Urothelium cell line (cell line): ENCODE measurements at regions not wholly inside any gene's neighbourhood (a gene's known extent, or its start where the extent isn't known, plus 50 kb on each side); places are given as distances from the start of the nearest gene placed in this dataset.

Experiments used
- DNase-seq: peaks from one replicate; pipeline ENCODE4 v3.0.0; 2011; ENCODE audit warnings: low spot score, mixed read lengths
- FAIRE-seq: peaks from 2 replicates; lab custom pipeline; 2011; peaks lifted over from hg19 to GRCh38; lab: Jason Lieb, UNC

DNA sequence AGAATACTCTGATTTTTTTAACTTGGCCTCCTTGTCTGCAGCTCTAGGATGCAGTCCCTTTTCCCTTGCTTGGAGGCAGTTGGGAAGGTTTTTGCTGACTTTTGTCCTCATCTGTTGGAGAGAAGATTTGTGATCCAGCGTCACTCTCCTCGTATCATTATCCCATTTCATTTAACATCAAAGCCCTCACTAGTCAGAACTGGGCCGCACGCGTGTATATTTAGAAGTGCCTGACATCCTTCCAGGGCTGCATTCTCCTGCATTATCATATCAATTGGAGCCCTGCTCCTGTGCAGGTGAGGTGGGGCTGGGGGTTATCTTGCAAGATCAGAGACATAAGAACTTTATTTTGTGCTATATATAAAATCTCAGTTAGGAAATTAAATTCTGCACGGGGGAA lies 435.1 kb upstream of the HS6ST1 start:
- FAIRE-seq = no peak
- no peak for DNase-seq

DNA sequence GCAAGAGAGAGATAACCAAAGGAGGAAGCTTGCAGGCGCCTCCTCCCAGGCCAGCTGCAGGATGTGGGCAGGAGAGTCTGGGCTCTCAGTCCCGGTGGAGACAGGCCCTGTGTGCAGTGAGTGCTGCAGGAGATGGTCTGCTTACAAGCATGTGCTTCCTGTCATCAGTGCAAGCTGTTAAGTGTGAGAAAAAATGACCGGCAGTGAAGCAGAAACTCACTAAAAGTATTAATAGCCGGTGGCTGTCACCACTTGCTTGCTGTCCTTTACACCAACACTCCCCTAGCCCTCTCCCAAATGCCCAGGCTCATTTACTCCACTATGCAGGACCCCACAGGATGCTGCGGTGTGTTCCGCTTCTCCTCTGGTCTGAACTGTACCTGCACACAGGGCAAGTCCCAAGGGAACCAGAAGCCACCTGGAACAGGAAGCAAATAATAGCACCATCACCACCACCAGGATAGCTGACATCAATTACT lies 435.6 kb upstream of the HS6ST1 start:
- DNase-seq (no peak), FAIRE-seq (no peak)

DNA sequence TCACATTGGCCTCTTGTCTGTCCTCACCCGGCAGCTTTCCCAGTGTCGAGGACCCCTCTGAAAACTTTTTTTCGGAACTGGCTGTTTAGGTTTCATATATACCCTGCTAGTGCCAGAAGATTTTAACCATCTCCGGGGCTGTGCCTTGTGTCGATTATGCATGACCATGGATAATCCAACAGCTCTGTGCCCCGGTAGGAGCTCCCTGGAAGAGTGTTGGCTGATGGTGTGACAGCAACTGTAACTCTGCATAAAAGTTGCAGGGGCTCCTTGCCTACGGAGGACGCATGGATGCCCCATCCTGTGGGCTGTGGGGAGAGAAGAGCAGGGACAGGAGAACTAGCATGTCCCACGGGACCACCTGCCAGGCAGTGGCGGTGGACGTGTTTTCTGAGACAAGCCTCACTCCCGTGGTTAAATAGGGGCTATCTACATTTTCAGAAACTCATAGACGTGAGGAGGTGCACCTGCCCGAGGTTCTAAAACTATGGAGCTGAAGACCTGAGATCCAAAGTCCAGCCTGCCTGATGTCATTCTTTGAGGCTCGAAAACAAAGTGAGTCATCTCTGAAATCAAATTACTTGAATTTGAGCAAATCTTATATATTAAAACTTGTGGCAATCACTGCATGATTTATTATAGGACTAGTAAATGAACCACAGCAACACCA lies 437.2 kb upstream of the HS6ST1 start:
- no peak for FAIRE-seq
- DNase-seq = no peak

DNA sequence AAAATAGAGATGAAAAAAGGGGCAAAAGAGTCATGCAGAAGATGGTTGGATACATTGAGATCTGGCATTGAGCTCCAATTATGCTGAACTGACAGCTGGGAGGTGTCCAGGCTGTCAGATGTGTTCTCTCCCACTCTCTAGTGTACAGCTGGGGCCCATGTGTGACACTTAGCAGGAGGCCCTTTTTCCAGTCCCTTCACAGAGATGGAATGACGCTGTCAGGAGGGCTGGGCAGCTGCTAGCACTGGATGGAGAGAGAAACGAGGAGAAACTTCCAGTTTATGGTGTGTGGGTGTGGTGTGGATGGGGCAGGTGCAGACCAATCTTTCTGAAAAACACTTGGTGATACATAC lies 437.7 kb upstream of the HS6ST1 start:
- FAIRE-seq (no peak), DNase-seq (no peak)

DNA sequence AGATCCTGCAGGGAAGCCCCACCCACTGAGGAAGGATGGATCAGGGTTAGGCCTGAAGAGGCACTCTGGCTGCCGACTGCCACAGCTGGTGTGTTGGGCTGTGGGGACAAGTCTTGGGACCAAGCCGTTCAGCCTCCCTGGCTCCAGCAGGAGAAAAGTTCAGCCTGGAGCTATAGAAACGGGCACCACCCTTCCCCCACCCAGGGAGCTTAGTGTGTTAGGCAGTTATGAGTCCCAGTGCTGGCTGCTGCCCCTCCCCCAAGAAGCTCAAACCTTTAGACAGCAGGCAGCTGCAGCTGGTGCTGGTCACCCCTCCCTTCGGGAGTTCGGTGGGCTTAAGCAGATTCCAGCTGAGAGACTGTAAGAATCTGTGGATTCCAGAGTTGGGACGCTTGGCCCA lies 447.1 kb upstream of the HS6ST1 start:
- FAIRE-seq = no peak

DNA sequence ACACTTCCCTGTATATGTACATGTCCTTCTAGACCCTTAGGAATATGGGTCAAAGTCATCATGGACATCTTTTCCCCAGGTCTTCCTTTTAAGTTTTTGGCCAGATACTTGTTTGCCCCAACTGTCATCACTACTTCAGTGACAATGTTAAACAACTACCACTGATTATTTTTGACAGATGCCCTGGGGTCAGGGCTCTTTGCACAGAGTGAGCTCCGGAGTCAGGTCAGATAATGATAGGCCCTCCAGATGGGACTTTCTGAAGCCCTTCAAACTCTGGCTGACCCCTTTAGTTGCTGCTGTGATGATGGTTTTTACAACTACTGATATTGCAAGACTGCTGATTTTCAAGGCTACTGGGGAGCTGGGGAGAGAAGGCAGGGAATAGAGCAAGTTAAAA lies 449.4 kb upstream of the HS6ST1 start:
- FAIRE-seq = no peak
- DNase-seq = no peak

More for the DNA sequence above, 447.1 kb upstream of the HS6ST1 start:
- no peak for DNase-seq

DNA sequence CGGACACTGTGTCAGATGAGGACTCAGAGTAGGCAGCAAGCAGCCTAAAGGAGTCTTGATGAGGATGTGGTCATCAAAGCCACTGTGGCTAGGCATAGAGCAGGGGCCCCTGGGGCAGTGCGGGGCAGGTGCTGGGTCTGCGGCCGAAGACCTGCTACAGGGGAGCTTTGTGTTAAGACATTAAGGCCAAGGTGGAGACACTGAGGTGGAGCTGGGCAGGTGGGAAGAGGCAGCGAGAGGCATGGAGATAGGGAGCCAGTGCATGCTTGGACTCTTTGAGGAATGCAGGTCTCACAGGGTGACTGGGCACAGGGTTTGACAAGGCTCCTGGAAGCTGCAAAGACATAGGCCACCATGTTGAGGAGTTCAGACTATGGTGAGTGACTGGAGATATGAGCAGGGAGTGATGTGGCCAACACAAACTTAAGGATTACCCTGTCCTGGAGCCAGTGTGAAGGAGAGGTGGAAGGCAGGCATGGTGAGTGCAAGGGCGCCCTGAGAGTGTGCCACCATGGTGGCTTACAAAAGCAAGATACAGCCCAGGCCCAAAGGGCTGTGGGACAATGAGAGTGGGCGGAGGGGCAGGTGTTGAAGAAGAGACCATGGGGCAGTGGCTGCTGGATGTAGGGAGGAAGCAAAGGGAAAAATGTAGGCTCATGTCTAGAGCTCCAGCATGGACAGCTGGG lies 450.9 kb upstream of the HS6ST1 start:
- FAIRE-seq (no peak), DNase-seq (no peak)

DNA sequence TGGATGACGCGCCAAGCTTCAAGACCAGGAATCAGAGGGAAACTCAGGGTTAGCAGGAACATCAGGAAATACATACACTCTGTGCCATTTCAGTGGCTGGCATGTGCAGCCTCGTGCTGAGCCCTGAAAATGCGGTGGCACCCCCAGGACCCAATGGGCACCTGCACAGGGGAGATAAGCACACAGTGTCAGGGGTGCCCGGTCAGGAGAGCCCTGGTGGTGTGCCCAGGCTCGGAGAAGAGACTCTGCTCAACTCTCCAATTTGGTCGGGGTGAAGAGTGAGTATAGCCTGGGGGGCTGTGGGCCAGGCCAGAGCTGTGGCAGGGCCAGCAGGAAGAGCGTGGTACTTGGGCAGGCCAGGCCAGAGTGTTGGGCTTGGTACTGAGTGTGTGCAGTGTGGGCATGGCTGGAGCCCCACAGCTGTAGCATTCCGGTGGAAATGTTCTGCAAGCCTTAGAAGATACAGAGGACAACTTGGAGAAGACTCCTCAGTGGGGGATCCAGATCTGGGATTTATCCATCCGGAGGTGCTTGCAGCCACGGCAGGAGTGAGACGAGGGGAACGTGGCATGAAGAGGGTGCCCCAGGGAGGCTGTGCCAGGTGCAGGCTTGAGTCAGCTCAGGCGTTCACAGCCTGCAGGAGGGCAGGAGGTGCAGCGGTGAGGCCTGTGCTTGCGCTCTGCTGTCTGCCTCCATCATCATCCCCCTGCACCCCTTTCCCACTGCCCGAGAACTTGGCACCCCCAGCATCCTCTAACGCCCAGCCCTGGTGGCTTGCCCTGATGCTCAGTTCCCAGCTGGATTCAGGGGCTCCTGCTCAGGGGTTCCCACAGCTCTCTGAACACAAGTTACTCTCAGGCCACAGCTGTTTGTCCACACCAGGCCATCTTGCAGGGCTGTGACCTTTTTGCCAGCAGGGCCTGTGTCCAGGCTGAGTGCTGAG lies 451.7 kb upstream of the HS6ST1 start:
- no peak for FAIRE-seq
- no peak for DNase-seq

DNA sequence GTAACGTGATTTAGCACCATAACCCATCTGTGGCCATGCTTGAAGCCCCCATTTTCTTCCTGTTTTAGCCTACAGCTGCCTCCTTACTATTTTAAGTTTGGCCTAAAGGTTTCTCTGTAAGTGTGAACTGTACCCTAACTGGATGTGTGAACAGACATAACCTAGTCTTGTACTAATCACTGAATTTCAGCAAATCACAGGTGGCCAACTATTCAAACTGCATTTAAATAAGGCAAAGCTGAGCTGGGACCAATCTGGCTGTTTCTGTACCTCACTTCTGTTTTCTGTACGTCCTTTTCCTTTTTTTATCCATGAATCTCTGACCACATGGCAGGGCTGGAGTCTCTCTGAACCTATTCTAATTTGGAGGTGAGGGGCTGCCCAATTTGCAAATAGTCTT lies 452.7 kb upstream of the HS6ST1 start:
- DNase-seq = no peak

DNA sequence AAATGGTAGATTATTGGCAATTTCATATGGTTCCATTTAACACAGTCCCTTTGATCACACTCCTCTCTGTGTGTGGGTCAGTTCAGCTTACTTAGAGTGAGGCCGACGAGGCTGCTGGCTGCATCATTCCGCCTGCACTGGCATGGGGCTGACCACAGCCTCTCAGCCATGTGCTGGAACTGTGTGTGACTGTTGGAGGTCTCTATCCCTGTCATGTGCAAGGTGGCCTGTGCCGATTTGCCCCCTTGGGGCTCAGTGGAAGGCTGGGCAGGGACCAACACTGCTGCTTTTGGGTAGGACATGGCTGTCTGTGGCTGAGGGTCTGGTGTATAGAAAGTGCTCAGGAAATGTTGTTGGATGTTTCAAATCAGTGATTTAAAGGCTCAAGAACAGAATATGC lies 454.0 kb upstream of the HS6ST1 start:
- DNase-seq = no peak

More for the DNA sequence above, 452.7 kb upstream of the HS6ST1 start:
- FAIRE-seq = no peak

DNA sequence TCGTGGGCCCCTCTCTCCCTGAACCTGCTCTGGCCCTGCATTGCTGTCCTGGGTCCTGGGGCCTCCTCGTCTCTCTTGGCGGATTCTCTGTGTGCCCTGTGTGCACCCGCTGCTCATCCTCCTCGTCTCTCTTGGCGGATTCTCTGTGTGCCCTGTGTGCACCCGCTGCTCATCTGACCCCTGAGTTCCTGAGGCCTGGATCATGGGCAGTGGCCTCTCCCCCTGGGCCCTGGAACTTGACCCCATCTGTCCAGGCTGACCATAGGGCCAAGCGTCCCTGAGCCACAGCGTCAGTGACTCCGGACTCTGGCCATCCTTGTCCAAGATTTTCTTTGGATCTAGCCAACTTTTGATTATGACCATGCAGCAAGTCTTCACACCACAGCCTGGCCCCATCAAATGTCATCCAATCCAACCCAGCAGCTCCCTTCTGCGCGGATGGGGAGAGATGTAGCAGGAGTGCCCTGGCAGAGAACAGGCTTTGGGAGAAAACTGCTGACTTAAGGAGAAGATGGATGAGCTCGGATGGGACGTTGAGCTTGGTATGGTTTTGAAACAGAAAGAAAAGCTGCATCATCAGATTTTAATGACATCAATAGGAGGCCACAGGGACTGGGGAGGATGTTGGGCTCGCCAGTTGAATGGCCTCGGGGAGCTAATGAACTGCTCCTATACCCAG lies 455.1 kb upstream of the HS6ST1 start:
- FAIRE-seq (no peak), DNase-seq (no peak)

More for the DNA sequence above, 454.0 kb upstream of the HS6ST1 start:
- FAIRE-seq = no peak

DNA sequence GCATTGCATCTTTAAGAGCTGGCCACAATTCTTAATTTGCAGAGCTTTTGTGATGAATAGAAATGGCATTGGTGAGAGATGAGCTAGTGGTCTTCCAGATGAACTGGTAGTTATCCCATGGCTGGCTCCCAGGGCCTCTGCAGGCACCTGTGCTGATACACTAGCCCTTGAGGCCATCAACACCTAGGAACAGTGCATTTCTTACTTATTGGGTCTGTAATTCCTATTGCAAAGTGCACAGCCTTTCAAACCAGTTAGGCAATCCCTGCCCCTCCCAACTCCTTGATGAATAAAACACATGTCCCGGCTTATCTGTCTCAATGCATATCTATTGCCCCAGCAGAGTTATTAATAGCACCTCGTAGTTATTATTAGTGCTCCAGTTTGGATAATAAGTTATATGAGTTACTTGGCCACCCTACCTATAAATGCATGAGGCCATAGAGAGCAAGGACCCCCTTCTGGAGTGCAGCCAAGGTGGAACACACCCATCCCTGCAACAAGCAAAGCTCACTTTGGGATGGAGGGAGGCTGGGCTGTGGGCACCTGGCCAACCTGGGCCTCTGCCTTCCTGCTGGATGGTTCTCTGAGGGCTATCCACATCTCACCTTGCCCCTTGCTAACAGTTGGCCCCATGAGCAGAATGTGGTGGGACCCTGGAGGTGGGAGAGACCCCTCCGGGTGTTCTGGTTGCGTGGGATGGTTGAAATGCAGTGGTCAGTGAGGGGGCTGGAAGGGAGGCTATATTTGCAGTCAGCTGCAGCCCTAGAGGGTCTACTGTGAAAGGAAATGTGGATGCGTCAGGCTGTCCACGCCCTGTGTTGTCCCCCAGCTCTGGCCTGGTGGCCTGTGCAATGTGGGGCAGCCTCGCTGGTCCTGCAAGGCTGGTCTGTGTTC lies 455.9 kb upstream of the HS6ST1 start:
- DNase-seq = no peak
- FAIRE-seq = no peak

DNA sequence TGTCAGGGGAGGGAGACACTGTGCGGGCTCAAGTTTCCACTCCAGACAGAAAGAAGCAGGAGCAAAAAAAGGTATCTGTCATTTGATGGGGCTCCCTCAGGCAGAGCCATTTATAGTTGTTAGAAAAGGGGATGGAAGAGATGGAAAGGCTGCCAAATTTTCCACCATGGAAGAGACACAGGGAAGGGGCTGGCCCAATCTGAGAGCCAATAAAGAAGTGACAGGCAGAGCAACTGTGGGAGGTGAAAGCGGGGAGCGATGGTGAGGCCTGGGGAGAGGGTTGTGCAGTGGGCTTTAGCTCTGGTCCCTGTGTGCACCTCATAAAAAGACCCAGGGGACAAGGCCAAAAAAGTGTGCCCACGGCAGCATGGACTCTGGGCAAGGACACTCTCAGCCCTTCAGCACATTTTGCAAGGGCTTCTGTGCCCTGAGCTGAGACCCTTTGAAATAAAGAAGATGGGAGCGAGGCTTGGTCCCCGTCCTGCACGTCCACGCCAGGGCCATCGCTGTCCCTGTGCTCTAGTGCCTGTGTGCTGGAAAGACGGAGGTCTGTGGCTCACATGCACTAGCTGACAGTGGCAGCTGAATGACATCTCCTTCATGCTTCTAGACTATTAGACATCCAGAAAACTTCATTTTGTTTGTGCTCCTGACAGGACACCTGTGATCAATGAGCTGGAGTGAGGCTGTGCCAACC lies 456.7 kb upstream of the HS6ST1 start:
- DNase-seq (no peak), FAIRE-seq (no peak)

DNA sequence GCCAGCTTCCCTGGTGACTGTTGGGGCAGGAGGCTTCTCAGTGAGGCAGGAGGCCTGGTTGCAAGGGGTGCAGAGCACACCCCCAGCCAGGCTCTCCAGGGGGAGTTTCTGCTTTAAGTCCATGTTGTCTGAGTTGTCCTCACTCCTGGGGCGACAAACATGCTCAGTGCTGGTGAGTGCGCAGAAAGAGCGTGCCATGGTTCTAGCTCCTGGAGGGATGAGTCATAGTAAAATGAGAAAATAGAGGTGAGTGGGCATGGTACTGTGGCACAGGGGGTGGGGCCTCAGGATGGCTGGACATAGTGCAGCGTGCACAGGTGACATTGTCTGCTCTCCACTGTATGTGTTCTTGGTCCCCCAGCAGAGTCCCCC lies 457.2 kb upstream of the HS6ST1 start:
- FAIRE-seq (no peak), DNase-seq (no peak)

DNA sequence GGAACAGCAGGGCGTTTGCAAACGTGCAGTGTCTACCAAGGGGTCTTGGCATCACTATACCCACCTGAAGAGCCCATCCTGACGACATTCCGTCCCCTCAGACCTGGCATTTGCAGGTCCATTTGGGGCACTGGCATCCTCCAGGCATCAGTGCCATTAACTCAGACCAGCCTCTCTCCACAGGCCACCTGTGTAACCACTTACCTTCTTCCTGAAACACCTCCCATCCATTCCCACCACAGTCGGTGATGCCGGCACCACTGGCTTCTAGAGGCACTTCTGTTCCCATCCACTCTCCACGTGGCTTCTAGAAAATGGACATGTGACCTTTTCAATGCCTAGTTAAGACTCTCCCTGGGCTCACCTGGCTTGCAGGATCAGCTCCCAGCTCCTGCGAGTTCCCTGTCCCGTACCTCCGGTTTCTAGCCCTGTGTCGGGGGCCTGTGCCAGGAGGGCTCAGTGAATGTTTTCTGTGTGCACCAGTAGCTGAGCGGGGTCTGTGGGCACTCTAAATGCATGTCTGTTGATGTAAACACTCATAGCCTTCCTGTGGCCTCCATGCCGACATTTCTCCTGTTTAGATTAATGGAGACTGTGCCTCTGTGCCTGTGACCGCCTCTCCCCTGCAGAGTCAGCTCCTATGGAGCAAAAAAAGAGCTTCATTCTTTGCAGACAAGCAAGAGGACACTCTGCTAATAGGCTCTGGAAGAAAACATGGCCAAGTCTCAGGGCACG lies 458.0 kb upstream of the HS6ST1 start:
- FAIRE-seq (no peak), DNase-seq (no peak)

DNA sequence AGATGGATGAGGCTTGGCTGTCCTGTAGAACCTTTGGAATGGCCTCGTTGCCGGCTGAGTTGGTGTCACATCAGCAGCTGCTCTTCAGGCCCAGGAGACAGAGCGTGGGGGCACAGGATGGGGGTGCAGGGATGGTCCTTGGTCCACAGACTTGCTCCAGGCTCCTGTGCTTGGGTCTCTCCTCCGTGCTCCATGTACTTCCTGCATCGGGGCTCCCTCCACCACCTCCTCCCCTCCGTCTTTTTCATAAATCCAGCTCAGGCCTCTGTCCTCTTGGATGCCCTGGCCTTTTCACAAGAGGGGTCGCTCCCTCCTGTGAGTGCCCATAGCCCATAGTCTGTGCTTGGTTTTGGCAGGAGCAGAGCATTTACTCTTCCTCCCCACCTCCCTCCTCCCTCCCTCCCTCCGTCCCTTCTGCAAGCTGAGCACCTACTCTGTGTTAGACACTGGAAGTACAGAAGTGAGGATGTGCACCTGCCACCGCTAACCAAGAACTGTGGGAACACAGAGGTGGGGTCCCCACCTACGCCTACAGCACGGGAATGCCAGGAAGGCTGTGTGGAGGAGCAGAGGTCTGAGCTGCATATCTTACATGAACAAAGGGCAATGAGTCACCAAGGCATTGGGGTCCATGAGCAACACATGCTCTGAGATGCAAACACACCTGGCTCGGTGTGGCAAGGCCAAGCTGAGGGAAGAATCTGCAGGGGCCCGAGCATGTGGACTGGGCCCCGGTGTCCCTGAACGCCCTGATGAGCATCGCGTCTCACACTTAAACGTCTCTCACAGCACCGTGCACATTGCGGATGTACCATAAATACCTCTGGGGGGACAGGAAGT lies 458.7 kb upstream of the HS6ST1 start:
- DNase-seq = no peak
- FAIRE-seq = no peak

DNA sequence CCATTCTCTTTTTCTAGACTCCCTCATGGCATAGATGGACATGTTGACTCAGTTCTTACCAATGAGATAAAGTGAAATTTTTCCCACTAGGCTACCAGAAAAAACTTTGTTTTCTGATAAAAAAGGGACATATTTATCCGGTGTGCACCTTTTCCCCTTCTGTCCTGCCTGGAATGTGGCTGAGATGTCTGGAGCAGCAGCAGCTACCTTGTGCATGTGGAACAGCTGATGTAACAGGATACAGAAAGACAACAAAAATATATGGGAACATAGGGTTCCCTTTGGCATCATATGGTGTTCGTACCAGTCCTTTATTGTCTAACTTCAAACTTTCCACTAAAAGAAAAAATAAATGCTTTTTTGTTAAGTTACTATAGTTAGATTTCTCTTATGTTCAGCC lies 460.2 kb upstream of the HS6ST1 start:
- FAIRE-seq (no peak), DNase-seq (no peak)
